ENCODE measurements at regions not wholly inside any gene's neighbourhood (a gene's known extent, or its start where the extent isn't known, plus 50 kb on each side); places are given as distances from the start of the nearest gene placed in this dataset.

DNA sequence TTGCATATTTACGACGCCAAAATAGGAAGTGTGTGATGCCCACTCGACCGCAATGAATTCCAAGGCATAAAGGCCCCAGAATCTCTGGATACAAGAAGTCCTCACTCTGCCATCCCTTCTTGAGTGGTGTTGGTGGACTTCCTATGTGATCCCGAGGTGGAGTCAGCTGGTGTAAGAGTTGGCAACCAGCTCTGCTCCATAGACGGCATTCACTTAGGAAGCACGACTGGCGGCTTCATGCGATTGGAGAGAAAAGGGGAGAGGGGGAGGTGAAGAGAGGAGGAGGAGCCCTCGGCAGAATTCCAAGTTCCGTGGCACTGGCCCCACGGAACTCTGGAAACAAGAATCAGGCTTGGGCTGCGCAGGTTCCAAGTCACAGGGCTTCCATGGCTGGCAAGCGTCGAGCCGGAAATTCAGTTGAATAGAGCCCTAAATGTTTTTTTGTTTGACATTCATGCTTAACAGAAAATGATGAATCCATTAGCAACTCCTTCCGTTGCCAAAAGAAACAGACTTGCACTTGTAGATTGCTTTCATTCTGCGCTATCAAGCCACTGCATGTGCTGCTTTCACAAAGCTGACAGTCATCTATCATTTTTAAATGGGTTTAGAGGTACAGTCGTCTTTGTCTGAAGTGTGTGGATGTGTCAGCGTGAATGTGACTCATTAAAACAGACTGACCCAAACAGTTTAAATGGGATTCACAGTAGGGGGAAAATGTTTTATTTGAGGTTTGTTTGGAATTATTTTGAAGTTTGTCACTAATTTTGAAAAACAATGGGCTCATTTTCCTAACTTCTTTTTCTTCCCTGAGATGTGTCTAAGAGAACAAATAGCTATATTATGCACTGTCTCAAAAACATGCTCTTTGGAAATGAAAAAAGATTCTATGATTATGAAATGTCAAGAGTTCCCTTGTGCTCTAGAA is 428.3 kb upstream of the ATP11B start:
- TF ChIP-seq EZH2 (IDR thresholded peaks at IDR 0.05; ENCODE audit: borderline replicate concordance, low read length): no peak
- TF ChIP-seq, protein P1, sequence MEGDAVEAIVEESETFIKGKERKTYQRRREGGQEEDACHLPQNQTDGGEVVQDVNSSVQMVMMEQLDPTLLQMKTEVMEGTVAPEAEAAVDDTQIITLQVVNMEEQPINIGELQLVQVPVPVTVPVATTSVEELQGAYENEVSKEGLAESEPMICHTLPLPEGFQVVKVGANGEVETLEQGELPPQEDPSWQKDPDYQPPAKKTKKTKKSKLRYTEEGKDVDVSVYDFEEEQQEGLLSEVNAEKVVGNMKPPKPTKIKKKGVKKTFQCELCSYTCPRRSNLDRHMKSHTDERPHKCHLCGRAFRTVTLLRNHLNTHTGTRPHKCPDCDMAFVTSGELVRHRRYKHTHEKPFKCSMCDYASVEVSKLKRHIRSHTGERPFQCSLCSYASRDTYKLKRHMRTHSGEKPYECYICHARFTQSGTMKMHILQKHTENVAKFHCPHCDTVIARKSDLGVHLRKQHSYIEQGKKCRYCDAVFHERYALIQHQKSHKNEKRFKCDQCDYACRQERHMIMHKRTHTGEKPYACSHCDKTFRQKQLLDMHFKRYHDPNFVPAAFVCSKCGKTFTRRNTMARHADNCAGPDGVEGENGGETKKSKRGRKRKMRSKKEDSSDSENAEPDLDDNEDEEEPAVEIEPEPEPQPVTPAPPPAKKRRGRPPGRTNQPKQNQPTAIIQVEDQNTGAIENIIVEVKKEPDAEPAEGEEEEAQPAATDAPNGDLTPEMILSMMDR (IDR thresholded peaks at IDR 0.05; ENCODE audit: low read length): no peak

Measured in OCI-LY1 (cell line).